K562 (cell line): ENCODE measurements at regions not wholly inside any gene's neighbourhood (a gene's known extent, or its start where the extent isn't known, plus 50 kb on each side); places are given as distances from the start of the nearest gene placed in this dataset.

Source experiments
- ATAC-seq: fragments of 200-7000 bp; cut with Tn5 transposase; 3 replicates; pipeline ENCODE4 v1.9.1; 2020; ENCODE audit warnings: moderate library complexity
- BruUV-seq: library from RNA; stranded (reverse); fragments of 400-500 nt; replicated peaks from 2 replicates; lab custom pipeline; 2021; lab: Mats Ljungman, UMichigan
- CTCF ChIA-PET: fragments of 300-600 bp; formaldehyde crosslinking; extraction: SDS; loops from one replicate; lab custom pipeline; 2021; ENCODE audit warnings: low intra/inter-chr PET ratio; lab: Yijun Ruan, JAX
- POLR2A ChIA-PET: fragments of 300-600, 350-650 bp; sonication (Branson Sonifier 250); formaldehyde crosslinking; extraction: SDS; loops from one replicate; lab custom pipeline; 2021; ENCODE audit warnings: antibody characterized with exemption, inconsistent platforms; lab: Yijun Ruan, JAX
- DNase-seq, 4 experiments: peaks; one replicate each; pipeline versions ENCODE4 v3.0.0 to v3.0.0-alpha.2; 2011 to 2018; ENCODE audit warnings: low spot score in 3 of 4, mixed read lengths in 3 of 4; ENCODE audit errors: extremely low read depth in 1 of 4
- FAIRE-seq: peaks from 2 replicates; lab custom pipeline; 2011; peaks lifted over from hg19 to GRCh38; lab: Jason Lieb, UNC
- H2AFZ ChIP-seq: 2 replicates; pipeline ENCODE4 v1.6.0; 2011; ENCODE audit warnings: low read depth, low read length, control low read depth, inconsistent platforms
- H3K27ac ChIP-seq: fragments of 200-600 bp; 3 replicates; pipeline ENCODE4 v1.8.0; 2011; ENCODE audit warnings: low read depth, mild to moderate bottlenecking, control low read depth, inconsistent platforms, low read length, moderate library complexity, mixed read lengths; ENCODE audit errors: extremely low read depth
- H3K27me3 ChIP-seq, 2 experiments: fragments of 300-600 bp in 1 of 2; 2 replicates in 1 of 2; 3 replicates in 1 of 2; pipeline versions ENCODE4 v1.6.0 to v1.8.0; 2011; ENCODE audit warnings: inconsistent platforms in 2 of 2, low read length in 2 of 2, mild to moderate bottlenecking in 1 of 2, mixed read lengths in 1 of 2, moderate library complexity in 1 of 2; ENCODE audit not compliant: control insufficient read depth in 2 of 2, insufficient read depth in 2 of 2
- H3K36me3 ChIP-seq: fragments of 300-600 bp; 3 replicates; pipeline ENCODE4 v1.8.0; 2011; ENCODE audit warnings: mild to moderate bottlenecking, low read length, inconsistent platforms; ENCODE audit not compliant: control insufficient read depth, insufficient read depth
- H3K4me1 ChIP-seq, 2 experiments: fragments of 200-600 bp in 1 of 2; replicated peaks in 1 of 2; 2 replicates in 1 of 2; 3 replicates in 1 of 2; pipeline versions ENCODE4 v1.5.1 to v1.8.0; 2011; ENCODE audit warnings: inconsistent platforms in 2 of 2, low read length in 2 of 2, mild to moderate bottlenecking in 1 of 2, mixed read lengths in 1 of 2, moderate library complexity in 1 of 2; ENCODE audit not compliant: control insufficient read depth in 2 of 2, insufficient read depth in 2 of 2
- H3K4me2 ChIP-seq: 2 replicates; pipeline ENCODE4 v1.6.1; 2011; ENCODE audit warnings: low read length, control low read depth, inconsistent platforms, mixed read lengths; ENCODE audit not compliant: insufficient read depth
- H3K4me3 ChIP-seq: fragments of 200-600 bp; sonication (generic), shearing (Covaris generic); 2 replicates; pipeline ENCODE4 v1.5.1; 2016; ENCODE audit warnings: control low read depth, inconsistent platforms
- H3K79me2 ChIP-seq: fragments of 200-600 bp; 3 replicates; pipeline ENCODE4 v1.8.0; 2011; ENCODE audit warnings: low read length, inconsistent platforms; ENCODE audit not compliant: control insufficient read depth, insufficient read depth
- H3K9ac ChIP-seq, 2 experiments: 2 replicates each; pipeline versions ENCODE4 v1.6.0 to v1.6.1; 2011; ENCODE audit warnings: low read depth in 2 of 2, low read length in 2 of 2, control low read depth in 1 of 2, inconsistent platforms in 1 of 2, mild to moderate bottlenecking in 1 of 2, mixed read lengths in 1 of 2; ENCODE audit not compliant: insufficient read depth in 1 of 2
- H3K9me1 ChIP-seq: one replicate; pipeline ENCODE4 v1.6.0; 2011; ENCODE audit warnings: inconsistent platforms, mild to moderate bottlenecking, low read length, moderate library complexity; ENCODE audit not compliant: control insufficient read depth, insufficient read depth
- H3K9me3 ChIP-seq: replicated peaks from 2 replicates; pipeline ENCODE4 v1.5.1; 2011; ENCODE audit warnings: low read depth, low read length, inconsistent platforms; ENCODE audit not compliant: control insufficient read depth, insufficient read depth
- H4K20me1 ChIP-seq: replicated peaks from 2 replicates; pipeline ENCODE4 v1.6.1; 2011; ENCODE audit warnings: low read length, inconsistent platforms, mixed read lengths; ENCODE audit not compliant: control insufficient read depth, insufficient read depth
- BDP1 ChIP-seq: IDR thresholded peaks from 3 replicates; pipeline ENCODE4 v1.6.1; 2011; ENCODE audit not compliant: insufficient read length, insufficient read depth
- NR0B1 ChIP-seq: fragments of 450-650 bp; IDR thresholded peaks from one replicate; pipeline ENCODE4 v1.6.1; 2018; ENCODE audit warnings: mild to moderate bottlenecking, moderate library complexity; ENCODE audit not compliant: partially characterized antibody
- RHOXF2B ChIP-seq: fragments of 250-450 bp; sonication (Bioruptor Pico); conservative IDR thresholded peaks from 2 replicates; pipeline ENCODE4 v1.5.1; 2021
- RUNX1 ChIP-seq: sonication (generic); IDR thresholded peaks from 2 replicates; pipeline ENCODE4 v1.6.1; 2016; ENCODE audit warnings: antibody characterized with exemption, low read depth
- ZBTB2 ChIP-seq: fragments of 450-650 bp; IDR thresholded peaks from 2 replicates; pipeline ENCODE4 v1.6.1; 2016; ENCODE audit warnings: antibody characterized with exemption
- ZFP30 ChIP-seq: fragments of 250-450 bp; sonication (Bioruptor Pico); IDR thresholded peaks from 2 replicates; pipeline ENCODE4 v1.8.0; 2022; ENCODE audit warnings: moderate library complexity, mild to moderate bottlenecking, inconsistent platforms, borderline replicate concordance
- WGBS: fragments of 100-300 bp; shearing (Covaris generic); methylation state at CpG from one replicate; pipeline ENCODE4 v1.1.6; 2016; ENCODE audit warnings: low coverage, mixed read lengths; ENCODE audit not compliant: insufficient coverage; ENCODE audit errors: missing lambda C conversion rate; 5-methylcytosine and 5-hydroxymethylcytosine counted together
- in situ Hi-C: fragments of 300-500 bp; cut with MboI; formaldehyde crosslinking; loops from 4 replicates; pipeline ENCODE4 v1.15.0; 2018; ENCODE audit warnings: inconsistent platforms, mixed read lengths
- intact Hi-C: fragments of 100-400 bp; cut with micrococcal nuclease; formaldehyde crosslinking; loops from 2 replicates; pipeline ENCODE4 v1.14.2; 2022
- TF ChIP-seq, protein P1 (sequence below): fragments of 450-650 bp; IDR thresholded peaks from 2 replicates; pipeline ENCODE4 v1.6.1; 2018; ENCODE audit not compliant: partially characterized antibody

- no peaks in the 10 kb centered on the region for H3K9me1 ChIP-seq
- H3K36me3 ChIP-seq = no peaks in the 10 kb centered on the region
- TF ChIP-seq NR0B1 (no peak), RUNX1 (no peak), RHOXF2B (CRISPR knock-in tag) (no peak), ZBTB2 (no peak), ZFP30 (CRISPR knock-in tag) (no peak), BDP1 (no peak)
- TF ChIP-seq, protein P1, sequence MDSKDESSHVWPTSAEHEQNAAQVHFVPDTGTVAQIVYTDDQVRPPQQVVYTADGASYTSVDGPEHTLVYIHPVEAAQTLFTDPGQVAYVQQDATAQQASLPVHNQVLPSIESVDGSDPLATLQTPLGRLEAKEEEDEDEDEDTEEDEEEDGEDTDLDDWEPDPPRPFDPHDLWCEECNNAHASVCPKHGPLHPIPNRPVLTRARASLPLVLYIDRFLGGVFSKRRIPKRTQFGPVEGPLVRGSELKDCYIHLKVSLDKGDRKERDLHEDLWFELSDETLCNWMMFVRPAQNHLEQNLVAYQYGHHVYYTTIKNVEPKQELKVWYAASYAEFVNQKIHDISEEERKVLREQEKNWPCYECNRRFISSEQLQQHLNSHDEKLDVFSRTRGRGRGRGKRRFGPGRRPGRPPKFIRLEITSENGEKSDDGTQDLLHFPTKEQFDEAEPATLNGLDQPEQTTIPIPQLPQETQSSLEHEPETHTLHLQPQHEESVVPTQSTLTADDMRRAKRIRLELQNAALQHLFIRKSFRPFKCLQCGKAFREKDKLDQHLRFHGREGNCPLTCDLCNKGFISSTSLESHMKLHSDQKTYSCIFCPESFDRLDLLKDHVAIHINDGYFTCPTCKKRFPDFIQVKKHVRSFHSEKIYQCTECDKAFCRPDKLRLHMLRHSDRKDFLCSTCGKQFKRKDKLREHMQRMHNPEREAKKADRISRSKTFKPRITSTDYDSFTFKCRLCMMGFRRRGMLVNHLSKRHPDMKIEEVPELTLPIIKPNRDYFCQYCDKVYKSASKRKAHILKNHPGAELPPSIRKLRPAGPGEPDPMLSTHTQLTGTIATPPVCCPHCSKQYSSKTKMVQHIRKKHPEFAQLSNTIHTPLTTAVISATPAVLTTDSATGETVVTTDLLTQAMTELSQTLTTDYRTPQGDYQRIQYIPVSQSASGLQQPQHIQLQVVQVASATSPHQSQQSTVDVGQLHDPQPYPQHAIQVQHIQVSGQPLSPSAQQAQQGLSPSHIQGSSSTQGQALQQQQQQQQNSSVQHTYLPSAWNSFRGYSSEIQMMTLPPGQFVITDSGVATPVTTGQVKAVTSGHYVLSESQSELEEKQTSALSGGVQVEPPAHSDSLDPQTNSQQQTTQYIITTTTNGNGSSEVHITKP = no peak
- TF ChIP-seq, all 486 proteins: peak for 0
- ChIA-PET POLR2A (no interaction called here), CTCF (no interaction called here)
- Histone ChIP-seq H4K20me1 (no peaks in the 10 kb centered on the region), H3K4me3 (no peak overlapping the region), H3K4me2 (no peak overlapping the region), H3K9ac (no peak overlapping the region), H3K9me3 (peaks cover 3% of the 10 kb centered on the region; the same call in 1 of the 2 replicates), H3K27ac (no peak overlapping the region), H3K79me2 (no peaks in the 10 kb centered on the region), H2AFZ (no peak overlapping the region), H3K27me3 (no peaks in the 10 kb centered on the region), H3K4me1 (no peaks in the 10 kb centered on the region)
- no peak for ATAC-seq
- BruUV-seq = no TSS peak
- intact Hi-C loops = no loop called here
- WGBS = 0% methylated on average over 1 of the region's 1 CpG
- FAIRE-seq = no peak
- DNase-seq = no peak
- in situ Hi-C loops = no loop called here
Observed at GRCh38 chr11:37343290-37343689, 745.3 kb upstream of the RAG2 start.
